ENCODE measurements at regions not wholly inside any gene's neighbourhood (a gene's known extent, or its start where the extent isn't known, plus 50 kb on each side); places are given as distances from the start of the nearest gene placed in this dataset.

DNA sequence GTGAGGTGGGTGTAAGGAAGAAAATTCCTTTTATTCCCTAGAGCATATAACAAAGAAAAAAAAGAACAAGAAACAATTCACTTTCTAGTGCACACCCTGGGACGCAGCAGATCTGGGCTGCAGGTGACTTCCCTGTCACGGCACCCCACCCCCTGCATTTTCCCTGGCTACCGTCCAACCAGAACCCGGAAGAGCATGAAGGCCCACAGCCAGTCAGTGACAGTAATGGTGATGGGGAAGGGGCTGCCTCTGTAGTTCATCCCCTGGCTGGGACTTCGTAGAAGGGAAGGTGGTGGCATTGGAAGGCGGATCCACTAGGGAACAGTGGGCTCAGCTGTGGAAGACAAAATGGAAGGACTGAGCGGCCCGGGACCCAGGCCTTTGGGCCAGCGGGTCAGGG, 236.7 kb downstream of the BUB3 start:
- TF ChIP-seq, protein P1, sequence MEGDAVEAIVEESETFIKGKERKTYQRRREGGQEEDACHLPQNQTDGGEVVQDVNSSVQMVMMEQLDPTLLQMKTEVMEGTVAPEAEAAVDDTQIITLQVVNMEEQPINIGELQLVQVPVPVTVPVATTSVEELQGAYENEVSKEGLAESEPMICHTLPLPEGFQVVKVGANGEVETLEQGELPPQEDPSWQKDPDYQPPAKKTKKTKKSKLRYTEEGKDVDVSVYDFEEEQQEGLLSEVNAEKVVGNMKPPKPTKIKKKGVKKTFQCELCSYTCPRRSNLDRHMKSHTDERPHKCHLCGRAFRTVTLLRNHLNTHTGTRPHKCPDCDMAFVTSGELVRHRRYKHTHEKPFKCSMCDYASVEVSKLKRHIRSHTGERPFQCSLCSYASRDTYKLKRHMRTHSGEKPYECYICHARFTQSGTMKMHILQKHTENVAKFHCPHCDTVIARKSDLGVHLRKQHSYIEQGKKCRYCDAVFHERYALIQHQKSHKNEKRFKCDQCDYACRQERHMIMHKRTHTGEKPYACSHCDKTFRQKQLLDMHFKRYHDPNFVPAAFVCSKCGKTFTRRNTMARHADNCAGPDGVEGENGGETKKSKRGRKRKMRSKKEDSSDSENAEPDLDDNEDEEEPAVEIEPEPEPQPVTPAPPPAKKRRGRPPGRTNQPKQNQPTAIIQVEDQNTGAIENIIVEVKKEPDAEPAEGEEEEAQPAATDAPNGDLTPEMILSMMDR (IDR thresholded peaks at IDR 0.05; ENCODE audit: insufficient read depth, low read length): no peak
- no peak for TF ChIP-seq POLR2AphosphoS5 (IDR thresholded peaks at IDR 0.05; ENCODE audit: low read depth)
